DOHH2 (cell line): ENCODE measurements at regions not wholly inside any gene's neighbourhood (a gene's known extent, or its start where the extent isn't known, plus 50 kb on each side); places are given as distances from the start of the nearest gene placed in this dataset.
A peak's percentile ranks its signal among the peaks of the same experiment; 100 is the strongest.
"Not testable (repeated sequence)": the region's sequence is repeated elsewhere in the genome, so short reads cannot be mapped to it uniquely, and the experiment has no call there.

Experiments
- H3F3A ChIP-seq: fragments of 200-600 bp; sonication (generic), shearing (Covaris generic); 2 replicates; pipeline ENCODE4 v1.6.0; 2016; ENCODE audit warnings: antibody characterized with exemption, mild to moderate bottlenecking; ENCODE audit not compliant: control insufficient read depth, insufficient read depth
- H3K27ac ChIP-seq: fragments of 200-600 bp; sonication (generic); 2 replicates; pipeline ENCODE4 v1.5.1; 2014; ENCODE audit warnings: low read depth, mild to moderate bottlenecking, low read length, moderate library complexity
- H3K27me3 ChIP-seq: fragments of 200-600 bp; sonication (generic); 2 replicates; pipeline ENCODE4 v1.6.1; 2014; ENCODE audit warnings: mild to moderate bottlenecking, low read length, mixed read lengths; ENCODE audit not compliant: control insufficient read depth
- H3K36me3 ChIP-seq: fragments of 200-600 bp; sonication (generic); 2 replicates; pipeline ENCODE4 v1.6.1; 2014; ENCODE audit warnings: mild to moderate bottlenecking, low read length, moderate library complexity, mixed read lengths; ENCODE audit not compliant: control insufficient read depth
- H3K4me1 ChIP-seq: fragments of 200-600 bp; sonication (generic); 2 replicates; pipeline ENCODE4 v1.6.1; 2014; ENCODE audit warnings: mild to moderate bottlenecking, low read length, mixed read lengths; ENCODE audit not compliant: control insufficient read depth
- H3K4me2 ChIP-seq: fragments of 200-600 bp; sonication (generic); 2 replicates; pipeline ENCODE4 v1.6.0; 2014; ENCODE audit warnings: mild to moderate bottlenecking, low read length, moderate library complexity
- H3K4me3 ChIP-seq: fragments of 200-600 bp; sonication (generic); 2 replicates; pipeline ENCODE4 v1.5.1; 2014; ENCODE audit warnings: mild to moderate bottlenecking, low read length, mixed read lengths
- H3K79me2 ChIP-seq: fragments of 200-600 bp; sonication (generic); 2 replicates; pipeline ENCODE4 v1.6.1; 2014; ENCODE audit warnings: mild to moderate bottlenecking, low read length, mixed read lengths; ENCODE audit not compliant: control insufficient read depth
- H3K9me2 ChIP-seq: fragments of 200-600 bp; sonication (generic); replicated peaks from 2 replicates; pipeline ENCODE4 v1.6.1; 2014; ENCODE audit warnings: mild to moderate bottlenecking, low read length, mixed read lengths; ENCODE audit not compliant: control insufficient read depth
- H3K9me3 ChIP-seq: fragments of 200-600 bp; sonication (generic); 2 replicates; pipeline ENCODE4 v1.6.1; 2014; ENCODE audit warnings: antibody characterized with exemption, low read length, mixed read lengths; ENCODE audit not compliant: control insufficient read depth, insufficient read depth
- H4K20me1 ChIP-seq: fragments of 200-600 bp; sonication (generic); 2 replicates; pipeline ENCODE4 v1.6.0; 2014; ENCODE audit warnings: low read depth, mild to moderate bottlenecking, antibody characterized with exemption, low read length, moderate library complexity; ENCODE audit not compliant: control insufficient read depth, insufficient read depth
- CTCF ChIP-seq: fragments of 200-600 bp; sonication (generic); IDR thresholded peaks from one replicate; pipeline ENCODE4 v1.5.1; 2014; ENCODE audit warnings: antibody characterized with exemption, mild to moderate bottlenecking, low read depth, low read length; ENCODE audit not compliant: poor library complexity, severe bottlenecking
- EZH2phosphoT487 ChIP-seq: fragments of 200-600 bp; sonication (generic); IDR thresholded peaks from 2 replicates; pipeline ENCODE4 v1.6.1; 2017; ENCODE audit warnings: borderline replicate concordance, mild to moderate bottlenecking, antibody characterized with exemption, low read length, moderate library complexity, mixed read lengths

- H3K27ac ChIP-seq, result no peak overlapping the region
- H3K4me1 ChIP-seq, result no peaks in the 10 kb centered on the region
- no peaks in the 10 kb centered on the region for H4K20me1 ChIP-seq
- H3K4me3 ChIP-seq, result no peak overlapping the region
- no peaks in the 10 kb centered on the region for H3K79me2 ChIP-seq
- TF ChIP-seq EZH2phosphoT487 (no peak), CTCF (no peak)
- H3K27me3 ChIP-seq, result no peaks in the 10 kb centered on the region
- no peaks in the 10 kb centered on the region for H3F3A ChIP-seq
- H3K9me2 ChIP-seq, result no peaks in the 10 kb centered on the region
- no peak overlapping the region for H3K4me2 ChIP-seq
- no peaks in the 10 kb centered on the region for H3K36me3 ChIP-seq
- H3K9me3 ChIP-seq, result no peaks in the 10 kb centered on the region
Measured at GRCh38 chr16:27640277-27640600, 90.3 kb downstream of the KATNIP start.

- H3K4me3 ChIP-seq, result no peak overlapping the region
- no peak for TF ChIP-seq CTCF
- H3K9me3 ChIP-seq, result no peaks in the 10 kb centered on the region
- no peaks in the 10 kb centered on the region for H3K9me2 ChIP-seq
- no peaks in the 10 kb centered on the region for H4K20me1 ChIP-seq
- no peaks in the 10 kb centered on the region for H3F3A ChIP-seq
- no peak overlapping the region for H3K27ac ChIP-seq
- no peaks in the 10 kb centered on the region for H3K4me1 ChIP-seq
- H3K79me2 ChIP-seq, result no peaks in the 10 kb centered on the region
- no peaks in the 10 kb centered on the region for H3K27me3 ChIP-seq
- H3K4me2 ChIP-seq, result no peak overlapping the region
- no peaks in the 10 kb centered on the region for H3K36me3 ChIP-seq
Measured at GRCh38 chr16:27641260-27641659, 91.3 kb downstream of the KATNIP start.

- not testable (repeated sequence) for H3K4me2 ChIP-seq, H3K27ac ChIP-seq, H3K4me3 ChIP-seq, H3K9me2 ChIP-seq, H4K20me1 ChIP-seq, H3K36me3 ChIP-seq, H3K79me2 ChIP-seq, H3K27me3 ChIP-seq, H3K9me3 ChIP-seq, H3K4me1 ChIP-seq, H3F3A ChIP-seq
Measured at GRCh38 chr16:27641734-27642415, 91.9 kb downstream of the KATNIP start.

- no peaks in the 10 kb centered on the region for H3K27me3 ChIP-seq
- no peak overlapping the region for H3K4me2 ChIP-seq
- H3K9me3 ChIP-seq, result no peaks in the 10 kb centered on the region
- H3K4me3 ChIP-seq, result no peak overlapping the region
- TF ChIP-seq CTCF (peak; percentile 41), EZH2phosphoT487 (no peak)
- no peaks in the 10 kb centered on the region for H3K9me2 ChIP-seq
- H3K27ac ChIP-seq, result no peak overlapping the region
- no peaks in the 10 kb centered on the region for H3K36me3 ChIP-seq
- H4K20me1 ChIP-seq, result no peaks in the 10 kb centered on the region
- H3K79me2 ChIP-seq, result no peaks in the 10 kb centered on the region
- H3F3A ChIP-seq, result no peaks in the 10 kb centered on the region
- H3K4me1 ChIP-seq, result no peaks in the 10 kb centered on the region
Measured at GRCh38 chr16:27642756-27643155, 92.8 kb downstream of the KATNIP start.
